Colonic mucosa (tissue), 4 donors: ENCODE measurements at regions not wholly inside any gene's neighbourhood (a gene's known extent, or its start where the extent isn't known, plus 50 kb on each side); places are given as distances from the start of the nearest gene placed in this dataset.

ENCODE experiments used
- DNase-seq: peaks from one replicate; pipeline ENCODE4 v3.0.0-alpha.2; 2020
- H3K27ac ChIP-seq: fragments of 200-600 bp; one replicate; pipeline ENCODE4 v1.8.0; 2021
- H3K27me3 ChIP-seq: fragments of 200-600 bp; one replicate; pipeline ENCODE4 v1.8.0; 2021
- H3K36me3 ChIP-seq: fragments of 200-600 bp; one replicate; pipeline ENCODE4 v1.8.0; 2021
- H3K4me1 ChIP-seq: fragments of 200-600 bp; one replicate; pipeline ENCODE4 v1.8.0; 2021; ENCODE audit warnings: mild to moderate bottlenecking
- H3K4me3 ChIP-seq: fragments of 200-600 bp; one replicate; pipeline ENCODE4 v1.8.0; 2021
- H3K9ac ChIP-seq, 2 donors: one replicate each; pipeline ENCODE4 v1.7.0; 2013; ENCODE audit warnings: control low read depth in 2 of 2, low read depth in 2 of 2, low read length in 2 of 2
- H3K9me3 ChIP-seq: fragments of 200-600 bp; one replicate; pipeline ENCODE4 v1.8.0; 2021
- CTCF ChIP-seq: fragments of 200-600 bp; IDR thresholded peaks from one replicate; pipeline ENCODE4 v1.8.0; 2022; ENCODE audit warnings: antibody characterized with exemption, mild to moderate bottlenecking
- intact Hi-C: fragments of 100-400 bp; cut with DNase I; formaldehyde crosslinking; loops from one replicate; pipeline ENCODE4 v1.14.1; 2022
- donor health status: healthy.
- donor health status: DM: no; HTN: no; CAD: no.
- donor health status: DM: no; HTN: no; CAD: no.

DNA sequence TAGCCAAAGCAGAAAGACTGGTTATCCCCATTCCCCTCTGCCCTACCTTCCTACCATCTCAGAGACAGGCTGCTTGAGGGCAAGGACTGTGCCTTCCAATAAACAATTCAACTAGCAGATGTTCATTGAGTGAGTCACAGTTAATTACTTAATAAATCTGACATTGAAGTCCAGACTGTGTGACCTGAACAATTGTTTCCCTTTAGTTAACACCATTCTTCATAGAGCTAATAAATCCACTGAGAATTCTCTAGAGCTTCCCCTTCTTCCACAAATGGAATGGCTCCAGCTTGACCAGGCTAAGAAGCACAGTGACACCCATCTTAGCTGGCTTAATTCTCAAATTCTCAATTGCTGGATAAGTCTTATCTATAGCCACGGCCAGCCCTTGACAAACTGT, 61.9 kb upstream of the GJA5 start:
- Histone ChIP-seq H3K9ac (no peak overlapping the region), H3K4me3 (no peak overlapping the region), H3K27ac (no peak overlapping the region), H3K36me3 (no peaks in the 10 kb centered on the region), H3K4me1 (no peaks in the 10 kb centered on the region), H3K27me3 (no peaks in the 10 kb centered on the region), H3K9me3 (no peaks in the 10 kb centered on the region)
- no peak for DNase-seq
- TF ChIP-seq CTCF, result no peak
- intact Hi-C loops, result no loop called here

DNA sequence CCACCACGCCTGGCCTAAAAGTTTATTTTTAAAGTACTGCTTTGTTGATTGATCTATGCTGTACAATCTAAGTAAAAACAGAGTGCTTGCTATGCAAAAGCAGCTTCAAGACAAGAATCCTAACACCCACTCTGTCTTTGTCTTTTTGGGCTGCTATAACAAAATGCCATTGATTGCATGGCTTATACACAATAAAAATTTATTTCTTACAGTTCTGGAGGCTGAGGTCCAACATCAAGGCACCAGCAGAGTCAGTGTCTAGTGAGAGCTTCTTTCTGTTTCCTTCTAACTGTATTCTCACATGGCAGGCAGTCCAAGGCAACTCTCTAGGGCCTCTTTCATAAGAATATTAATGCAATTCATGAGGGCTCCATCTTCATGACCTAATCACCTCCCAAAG, 63.6 kb upstream of the GJA5 start:
- Histone ChIP-seq H3K27ac (no peak overlapping the region), H3K9ac (no peak overlapping the region), H3K4me1 (no peaks in the 10 kb centered on the region), H3K36me3 (no peaks in the 10 kb centered on the region), H3K9me3 (no peaks in the 10 kb centered on the region), H3K27me3 (no peaks in the 10 kb centered on the region), H3K4me3 (no peak overlapping the region)
- DNase-seq, result no peak
- no peak for TF ChIP-seq CTCF
- intact Hi-C loops, result no loop called here

- intact Hi-C loops, result no loop called here
- Histone ChIP-seq H3K4me3 (no peak overlapping the region), H3K4me1 (no peaks in the 10 kb centered on the region), H3K27ac (no peak overlapping the region), H3K36me3 (no peaks in the 10 kb centered on the region), H3K9me3 (no peaks in the 10 kb centered on the region), H3K27me3 (no peaks in the 10 kb centered on the region), H3K9ac (no peak overlapping the region)
- TF ChIP-seq CTCF, result no peak
- DNase-seq, result no peak
Measured at GRCh38 chr1:147824798-147825197, 64.4 kb upstream of the GJA5 start.

- Histone ChIP-seq H3K27ac (no peak overlapping the region), H3K4me3 (no peak overlapping the region), H3K9ac (no peak overlapping the region), H3K9me3 (no peaks in the 10 kb centered on the region), H3K4me1 (no peaks in the 10 kb centered on the region), H3K36me3 (no peaks in the 10 kb centered on the region), H3K27me3 (no peaks in the 10 kb centered on the region)
- no peak for TF ChIP-seq CTCF
- intact Hi-C loops, result no loop called here
- no peak for DNase-seq
Measured at GRCh38 chr1:147825586-147825985, 65.2 kb upstream of the GJA5 start.

DNA sequence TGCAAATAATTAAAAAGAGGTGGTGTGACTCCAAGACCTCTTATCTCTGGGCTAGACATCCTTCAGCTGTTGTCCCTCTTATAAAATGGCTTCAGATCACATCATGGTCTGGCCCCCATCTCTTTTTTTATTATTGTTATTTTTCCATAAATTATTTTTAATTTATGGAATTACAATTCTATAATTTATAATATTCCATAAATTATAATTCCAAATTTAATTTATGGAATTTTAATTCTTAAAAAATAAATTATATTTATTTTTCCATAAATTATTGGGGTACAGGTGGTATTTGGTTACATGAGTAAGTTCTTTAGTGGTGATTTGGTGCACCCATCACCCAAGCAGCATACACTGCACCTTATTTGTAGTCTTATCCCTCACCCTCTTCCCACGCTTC, 65.9 kb upstream of the GJA5 start:
- Histone ChIP-seq H3K27me3 (no peaks in the 10 kb centered on the region), H3K9ac (no peak overlapping the region), H3K4me3 (no peak overlapping the region), H3K4me1 (no peaks in the 10 kb centered on the region), H3K27ac (no peak overlapping the region), H3K9me3 (no peaks in the 10 kb centered on the region), H3K36me3 (no peaks in the 10 kb centered on the region)
- no peak for DNase-seq
- no peak for TF ChIP-seq CTCF
- intact Hi-C loops, result no loop called here
